ENCODE measurements at regions not wholly inside any gene's neighbourhood (a gene's known extent, or its start where the extent isn't known, plus 50 kb on each side); places are given as distances from the start of the nearest gene placed in this dataset.

GRCh38 chr20:62563561-62563960, 78.7 kb upstream of the SLCO4A1 start:
- Histone ChIP-seq H3K27ac (ENCODE audit: low read depth, low read length) (no peak overlapping the region), H3K4me3 (ENCODE audit: low read length) (no peak overlapping the region), H3K9me2 (replicated peaks; ENCODE audit: control insufficient read depth, low read length) (no peaks in the 10 kb centered on the region), H4K20me1 (ENCODE audit: control insufficient read depth, insufficient read depth, low read depth, low read length) (no peaks in the 10 kb centered on the region; the same call in 1 of the 2 replicates), H3K4me1 (ENCODE audit: control insufficient read depth, low read length) (peaks cover 8% of the 10 kb centered on the region), H3K36me3 (ENCODE audit: control insufficient read depth, low read length) (no peaks in the 10 kb centered on the region), H3K27me3 (ENCODE audit: control insufficient read depth, low read length) (peaks cover 2% of the 10 kb centered on the region; the same call in 1 of the 2 replicates), H3K79me2 (ENCODE audit: control insufficient read depth, low read length) (no peaks in the 10 kb centered on the region), H3K9me3 (ENCODE audit: control insufficient read depth, insufficient read depth, low read length) (no peaks in the 10 kb centered on the region), H3F3A (ENCODE audit: control insufficient read depth, insufficient read depth) (no peaks in the 10 kb centered on the region; the same call in 1 of the 2 replicates), H3K4me2 (ENCODE audit: low read length) (no peak overlapping the region)
- no peak for TF ChIP-seq EZH2phosphoT487 (IDR thresholded peaks at IDR 0.05; ENCODE audit: borderline replicate concordance, low read length)
- TF ChIP-seq, protein P1, sequence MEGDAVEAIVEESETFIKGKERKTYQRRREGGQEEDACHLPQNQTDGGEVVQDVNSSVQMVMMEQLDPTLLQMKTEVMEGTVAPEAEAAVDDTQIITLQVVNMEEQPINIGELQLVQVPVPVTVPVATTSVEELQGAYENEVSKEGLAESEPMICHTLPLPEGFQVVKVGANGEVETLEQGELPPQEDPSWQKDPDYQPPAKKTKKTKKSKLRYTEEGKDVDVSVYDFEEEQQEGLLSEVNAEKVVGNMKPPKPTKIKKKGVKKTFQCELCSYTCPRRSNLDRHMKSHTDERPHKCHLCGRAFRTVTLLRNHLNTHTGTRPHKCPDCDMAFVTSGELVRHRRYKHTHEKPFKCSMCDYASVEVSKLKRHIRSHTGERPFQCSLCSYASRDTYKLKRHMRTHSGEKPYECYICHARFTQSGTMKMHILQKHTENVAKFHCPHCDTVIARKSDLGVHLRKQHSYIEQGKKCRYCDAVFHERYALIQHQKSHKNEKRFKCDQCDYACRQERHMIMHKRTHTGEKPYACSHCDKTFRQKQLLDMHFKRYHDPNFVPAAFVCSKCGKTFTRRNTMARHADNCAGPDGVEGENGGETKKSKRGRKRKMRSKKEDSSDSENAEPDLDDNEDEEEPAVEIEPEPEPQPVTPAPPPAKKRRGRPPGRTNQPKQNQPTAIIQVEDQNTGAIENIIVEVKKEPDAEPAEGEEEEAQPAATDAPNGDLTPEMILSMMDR (IDR thresholded peaks at IDR 0.05; ENCODE audit: low read depth, low read length, poor library complexity, severe bottlenecking) = no peak

DNA sequence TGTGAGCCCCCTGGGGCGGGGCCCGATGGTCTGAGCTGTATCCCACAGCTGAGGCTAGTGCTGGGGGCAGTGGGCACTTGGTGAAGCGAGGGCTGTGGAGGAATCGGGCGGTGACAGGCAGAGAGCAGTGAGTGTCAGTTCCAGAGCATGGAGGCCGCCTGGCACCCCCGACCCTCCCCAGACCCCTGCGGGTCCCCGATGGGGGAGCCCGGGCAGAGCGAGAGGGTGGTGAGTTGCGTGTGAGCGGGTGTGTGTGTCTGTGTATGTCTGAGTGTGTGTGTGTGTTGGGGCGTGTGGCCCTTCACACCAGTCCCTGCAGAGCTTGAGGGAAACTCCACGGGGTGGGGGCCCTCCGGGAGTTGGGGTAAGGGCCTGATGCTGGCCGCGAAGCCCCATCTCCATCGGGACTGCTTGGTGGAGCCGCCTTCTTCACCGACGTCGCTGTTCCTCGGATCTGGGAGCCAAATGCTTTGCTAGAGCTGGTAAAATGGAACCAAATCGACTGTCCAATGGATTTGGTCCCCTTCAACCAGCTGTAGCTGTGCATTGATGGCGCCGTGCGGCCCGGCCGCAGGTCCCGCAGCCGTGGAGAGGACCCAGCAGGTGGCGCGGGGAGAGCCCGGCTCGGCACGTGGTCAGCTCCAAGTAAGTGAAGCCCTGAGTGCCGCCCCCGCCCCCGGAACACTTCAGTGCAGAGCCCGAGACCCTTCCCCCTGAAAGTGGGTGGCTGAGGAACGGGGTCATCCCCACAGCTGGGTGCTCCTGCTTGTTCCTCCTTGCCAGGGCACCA, 77.7 kb upstream of the SLCO4A1 start:
- TF ChIP-seq, protein P1 (IDR thresholded peaks at IDR 0.05; ENCODE audit: low read depth, low read length, poor library complexity, severe bottlenecking) = no peak
- TF ChIP-seq EZH2phosphoT487 (IDR thresholded peaks at IDR 0.05; ENCODE audit: borderline replicate concordance, low read length) = no peak
- Histone ChIP-seq H3F3A (ENCODE audit: control insufficient read depth, insufficient read depth) (no peaks in the 10 kb centered on the region; the same call in 1 of the 2 replicates), H3K4me3 (ENCODE audit: low read length) (no peak overlapping the region), H3K9me3 (ENCODE audit: control insufficient read depth, insufficient read depth, low read length) (no peaks in the 10 kb centered on the region), H4K20me1 (ENCODE audit: control insufficient read depth, insufficient read depth, low read depth, low read length) (no peaks in the 10 kb centered on the region; the same call in 1 of the 2 replicates), H3K27ac (ENCODE audit: low read depth, low read length) (no peak overlapping the region), H3K36me3 (ENCODE audit: control insufficient read depth, low read length) (no peaks in the 10 kb centered on the region), H3K4me2 (ENCODE audit: low read length) (no peak overlapping the region), H3K79me2 (ENCODE audit: control insufficient read depth, low read length) (no peaks in the 10 kb centered on the region), H3K4me1 (ENCODE audit: control insufficient read depth, low read length) (peaks cover 8% of the 10 kb centered on the region), H3K9me2 (replicated peaks; ENCODE audit: control insufficient read depth, low read length) (no peaks in the 10 kb centered on the region), H3K27me3 (ENCODE audit: control insufficient read depth, low read length) (peaks cover 2% of the 10 kb centered on the region; the same call in 1 of the 2 replicates)

DNA sequence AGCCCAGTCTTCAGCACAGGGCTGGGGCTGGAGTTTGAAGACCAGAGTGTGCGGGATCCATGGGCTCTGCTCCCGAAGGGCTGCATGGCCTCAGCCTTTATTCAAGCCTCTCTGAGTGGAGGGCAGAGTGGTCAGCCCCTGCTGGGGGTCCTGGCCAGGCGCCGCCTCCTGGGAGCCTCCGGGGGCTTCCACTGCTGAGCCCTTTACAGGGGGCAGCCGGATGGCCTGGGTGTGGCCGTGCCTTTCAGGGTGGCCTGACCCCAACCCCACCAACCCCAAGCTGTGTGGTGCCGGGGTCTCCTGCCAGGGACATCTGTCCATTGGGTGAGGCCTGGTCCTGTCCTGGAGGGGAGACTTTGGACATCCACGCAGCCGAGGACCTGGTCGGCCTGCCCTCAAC, 76.0 kb upstream of the SLCO4A1 start:
- H3K9me2 ChIP-seq (replicated peaks; ENCODE audit: control insufficient read depth, low read length) = no peaks in the 10 kb centered on the region
- H3K4me3 ChIP-seq (ENCODE audit: low read length) = no peak overlapping the region
- TF ChIP-seq, protein P1 (IDR thresholded peaks at IDR 0.05; ENCODE audit: low read depth, low read length, poor library complexity, severe bottlenecking) = no peak
- TF ChIP-seq EZH2phosphoT487 (IDR thresholded peaks at IDR 0.05; ENCODE audit: borderline replicate concordance, low read length) = no peak
- H3K4me1 ChIP-seq (ENCODE audit: control insufficient read depth, low read length) = peaks cover 6% of the 10 kb centered on the region
- H3K79me2 ChIP-seq (ENCODE audit: control insufficient read depth, low read length) = no peaks in the 10 kb centered on the region
- no peak overlapping the region for H3K4me2 ChIP-seq (ENCODE audit: low read length)
- H3K27me3 ChIP-seq (ENCODE audit: control insufficient read depth, low read length) = 0 out of 2 replicates have a peak, but pooled peaks cover 6% of the 10 kb centered on the region
- no peaks in the 10 kb centered on the region for H3K36me3 ChIP-seq (ENCODE audit: control insufficient read depth, low read length)
- H3F3A ChIP-seq (ENCODE audit: control insufficient read depth, insufficient read depth) = 0 out of 2 replicates have a peak, but pooled peaks cover 3% of the 10 kb centered on the region
- no peak overlapping the region for H3K27ac ChIP-seq (ENCODE audit: low read depth, low read length)
- H4K20me1 ChIP-seq (ENCODE audit: control insufficient read depth, insufficient read depth, low read depth, low read length) = no peaks in the 10 kb centered on the region; the same call in 1 of the 2 replicates
- H3K9me3 ChIP-seq (ENCODE audit: control insufficient read depth, insufficient read depth, low read length) = no peaks in the 10 kb centered on the region
